NB4 (cell line): ENCODE measurements at regions not wholly inside any gene's neighbourhood (a gene's known extent, or its start where the extent isn't known, plus 50 kb on each side); places are given as distances from the start of the nearest gene placed in this dataset.

ENCODE experiments used
- POLR2A ChIP-seq: IDR thresholded peaks from 2 replicates; pipeline ENCODE4 v1.6.1; 2011; ENCODE audit warnings: mild to moderate bottlenecking; ENCODE audit not compliant: insufficient read length; ENCODE audit errors: extremely low read depth
- TF ChIP-seq, protein P1 (sequence below): IDR thresholded peaks from one replicate; pipeline ENCODE4 v1.5.1; 2012; ENCODE audit warnings: low read depth, low read length

GRCh38 chr6:104134876-104135275 is 724.8 kb downstream of the HACE1 start:
- TF ChIP-seq, protein P1, sequence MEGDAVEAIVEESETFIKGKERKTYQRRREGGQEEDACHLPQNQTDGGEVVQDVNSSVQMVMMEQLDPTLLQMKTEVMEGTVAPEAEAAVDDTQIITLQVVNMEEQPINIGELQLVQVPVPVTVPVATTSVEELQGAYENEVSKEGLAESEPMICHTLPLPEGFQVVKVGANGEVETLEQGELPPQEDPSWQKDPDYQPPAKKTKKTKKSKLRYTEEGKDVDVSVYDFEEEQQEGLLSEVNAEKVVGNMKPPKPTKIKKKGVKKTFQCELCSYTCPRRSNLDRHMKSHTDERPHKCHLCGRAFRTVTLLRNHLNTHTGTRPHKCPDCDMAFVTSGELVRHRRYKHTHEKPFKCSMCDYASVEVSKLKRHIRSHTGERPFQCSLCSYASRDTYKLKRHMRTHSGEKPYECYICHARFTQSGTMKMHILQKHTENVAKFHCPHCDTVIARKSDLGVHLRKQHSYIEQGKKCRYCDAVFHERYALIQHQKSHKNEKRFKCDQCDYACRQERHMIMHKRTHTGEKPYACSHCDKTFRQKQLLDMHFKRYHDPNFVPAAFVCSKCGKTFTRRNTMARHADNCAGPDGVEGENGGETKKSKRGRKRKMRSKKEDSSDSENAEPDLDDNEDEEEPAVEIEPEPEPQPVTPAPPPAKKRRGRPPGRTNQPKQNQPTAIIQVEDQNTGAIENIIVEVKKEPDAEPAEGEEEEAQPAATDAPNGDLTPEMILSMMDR = no peak
- no peak for TF ChIP-seq POLR2A
